A549 (cell line): ENCODE measurements at regions not wholly inside any gene's neighbourhood (a gene's known extent, or its start where the extent isn't known, plus 50 kb on each side); places are given as distances from the start of the nearest gene placed in this dataset.

Experiments
- CHD4 ChIP-seq: fragments of 200-600 bp; sonication (generic); IDR thresholded peaks from 2 replicates; pipeline ENCODE4 v1.6.1; 2016; ENCODE audit warnings: antibody characterized with exemption, mild to moderate bottlenecking, borderline replicate concordance
- EP300 ChIP-seq, 2 experiments: fragments of >200 bp; sonication (Bioruptor Twin); formaldehyde crosslinking; IDR thresholded peaks; 2 replicates in 1 of 2; 3 replicates in 1 of 2; pipeline ENCODE4 v1.6.1; 2016 to 2017
- JUN ChIP-seq, 2 experiments: fragments of >200 bp; sonication (Bioruptor Twin); formaldehyde crosslinking; IDR thresholded peaks; 2 replicates in 1 of 2; 3 replicates in 1 of 2; pipeline ENCODE4 v1.6.1; 2016 to 2017
- JUNB ChIP-seq: fragments of >200 bp; sonication (Bioruptor Twin); formaldehyde crosslinking; IDR thresholded peaks from 2 replicates; pipeline ENCODE4 v1.6.1; 2016
- RAD21 ChIP-seq, 2 experiments: fragments of >200 bp in 1 of 2; sonication (Bioruptor Twin) in 1 of 2; formaldehyde crosslinking in 1 of 2; IDR thresholded peaks in 1 of 2; conservative IDR thresholded peaks in 1 of 2; 2 replicates in 1 of 2; 3 replicates in 1 of 2; pipeline ENCODE4 v1.6.1; 2012 to 2018; ENCODE audit warnings: inconsistent platforms in 1 of 2
- TF ChIP-seq, protein P1 (sequence below): fragments of >200 bp; sonication (Bioruptor Twin); formaldehyde crosslinking; IDR thresholded peaks from 3 replicates; pipeline ENCODE4 v1.5.1; 2016

DNA sequence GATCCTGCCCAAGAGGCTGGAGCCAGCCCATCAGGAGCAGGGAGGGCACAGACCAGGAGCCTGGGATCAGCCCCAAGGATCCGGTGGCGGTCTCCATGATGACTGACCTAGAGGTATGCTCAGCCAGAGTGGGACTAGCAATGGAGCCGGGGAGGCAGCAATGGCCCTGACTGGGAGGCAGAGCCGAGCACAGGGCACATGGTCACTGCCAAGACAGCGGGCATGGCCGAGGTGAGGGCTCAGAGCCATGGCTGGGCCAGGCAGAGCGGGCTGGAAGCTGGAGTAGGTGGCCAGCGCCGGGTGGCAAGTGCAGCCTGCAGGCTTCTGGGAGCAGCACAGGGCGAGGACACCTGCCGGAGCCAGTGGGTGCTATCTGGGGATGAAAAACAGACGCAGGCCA is 259.3 kb downstream of the BCL11B start:
- no peak for TF ChIP-seq JUN (IDR thresholded peaks at IDR 0.05)
- TF ChIP-seq, protein P1, sequence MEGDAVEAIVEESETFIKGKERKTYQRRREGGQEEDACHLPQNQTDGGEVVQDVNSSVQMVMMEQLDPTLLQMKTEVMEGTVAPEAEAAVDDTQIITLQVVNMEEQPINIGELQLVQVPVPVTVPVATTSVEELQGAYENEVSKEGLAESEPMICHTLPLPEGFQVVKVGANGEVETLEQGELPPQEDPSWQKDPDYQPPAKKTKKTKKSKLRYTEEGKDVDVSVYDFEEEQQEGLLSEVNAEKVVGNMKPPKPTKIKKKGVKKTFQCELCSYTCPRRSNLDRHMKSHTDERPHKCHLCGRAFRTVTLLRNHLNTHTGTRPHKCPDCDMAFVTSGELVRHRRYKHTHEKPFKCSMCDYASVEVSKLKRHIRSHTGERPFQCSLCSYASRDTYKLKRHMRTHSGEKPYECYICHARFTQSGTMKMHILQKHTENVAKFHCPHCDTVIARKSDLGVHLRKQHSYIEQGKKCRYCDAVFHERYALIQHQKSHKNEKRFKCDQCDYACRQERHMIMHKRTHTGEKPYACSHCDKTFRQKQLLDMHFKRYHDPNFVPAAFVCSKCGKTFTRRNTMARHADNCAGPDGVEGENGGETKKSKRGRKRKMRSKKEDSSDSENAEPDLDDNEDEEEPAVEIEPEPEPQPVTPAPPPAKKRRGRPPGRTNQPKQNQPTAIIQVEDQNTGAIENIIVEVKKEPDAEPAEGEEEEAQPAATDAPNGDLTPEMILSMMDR: no peak
- TF ChIP-seq JUNB: no peak
- no peak for TF ChIP-seq EP300 (IDR thresholded peaks at IDR 0.05)
- TF ChIP-seq RAD21 (conservative IDR thresholded peaks at IDR 0.05 in 1 of 2, IDR thresholded peaks at IDR 0.05 in 1 of 2): no peak
- no peak for TF ChIP-seq CHD4
